Middle frontal gyrus (tissue), 1 donor: ENCODE measurements at regions not wholly inside any gene's neighbourhood (a gene's known extent, or its start where the extent isn't known, plus 50 kb on each side); places are given as distances from the start of the nearest gene placed in this dataset.
"Not testable (repeated sequence)": the region's sequence is repeated elsewhere in the genome, so short reads cannot be mapped to it uniquely, and the experiment has no call there.

Experiments used
- DNase-seq: peaks from one replicate; pipeline ENCODE4 v3.0.0-alpha.2; 2015; ENCODE audit warnings: low spot score; ENCODE audit errors: extremely low spot score

DNA sequence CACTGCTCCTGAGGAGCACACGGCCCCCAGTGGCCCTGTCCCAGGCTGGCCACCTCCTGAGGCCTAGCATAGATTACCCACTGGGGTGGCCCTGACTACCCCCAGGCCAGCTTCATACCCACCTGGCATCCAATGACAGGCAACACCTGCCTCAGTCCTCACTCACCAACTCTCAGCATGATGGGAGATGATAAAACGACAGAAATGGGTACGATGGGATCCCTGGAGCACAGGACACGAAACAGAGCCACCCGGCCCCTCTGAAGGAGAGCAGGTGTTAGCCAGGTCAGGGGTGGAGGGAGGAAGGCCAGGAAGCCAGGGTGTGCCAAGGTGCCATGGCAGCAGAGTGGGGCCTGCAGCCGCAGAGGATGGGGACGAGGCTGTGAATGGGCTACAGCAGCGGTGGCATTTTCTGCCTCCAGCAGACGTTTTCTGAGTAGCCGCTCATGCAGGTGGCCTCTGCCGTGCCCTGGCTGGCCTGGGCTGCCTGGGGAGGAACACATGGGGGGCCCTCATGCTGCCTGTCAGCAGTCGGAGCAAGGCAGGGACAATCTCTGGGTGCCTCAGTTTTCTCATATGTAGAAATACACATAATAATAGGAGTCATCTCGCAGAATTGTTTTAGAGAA is 50.2 kb upstream of the FGF3 start:
- no peak for DNase-seq

GRCh38 chr11:69870766-69871165 is 51.5 kb upstream of the FGF3 start:
- DNase-seq, result no peak

DNA sequence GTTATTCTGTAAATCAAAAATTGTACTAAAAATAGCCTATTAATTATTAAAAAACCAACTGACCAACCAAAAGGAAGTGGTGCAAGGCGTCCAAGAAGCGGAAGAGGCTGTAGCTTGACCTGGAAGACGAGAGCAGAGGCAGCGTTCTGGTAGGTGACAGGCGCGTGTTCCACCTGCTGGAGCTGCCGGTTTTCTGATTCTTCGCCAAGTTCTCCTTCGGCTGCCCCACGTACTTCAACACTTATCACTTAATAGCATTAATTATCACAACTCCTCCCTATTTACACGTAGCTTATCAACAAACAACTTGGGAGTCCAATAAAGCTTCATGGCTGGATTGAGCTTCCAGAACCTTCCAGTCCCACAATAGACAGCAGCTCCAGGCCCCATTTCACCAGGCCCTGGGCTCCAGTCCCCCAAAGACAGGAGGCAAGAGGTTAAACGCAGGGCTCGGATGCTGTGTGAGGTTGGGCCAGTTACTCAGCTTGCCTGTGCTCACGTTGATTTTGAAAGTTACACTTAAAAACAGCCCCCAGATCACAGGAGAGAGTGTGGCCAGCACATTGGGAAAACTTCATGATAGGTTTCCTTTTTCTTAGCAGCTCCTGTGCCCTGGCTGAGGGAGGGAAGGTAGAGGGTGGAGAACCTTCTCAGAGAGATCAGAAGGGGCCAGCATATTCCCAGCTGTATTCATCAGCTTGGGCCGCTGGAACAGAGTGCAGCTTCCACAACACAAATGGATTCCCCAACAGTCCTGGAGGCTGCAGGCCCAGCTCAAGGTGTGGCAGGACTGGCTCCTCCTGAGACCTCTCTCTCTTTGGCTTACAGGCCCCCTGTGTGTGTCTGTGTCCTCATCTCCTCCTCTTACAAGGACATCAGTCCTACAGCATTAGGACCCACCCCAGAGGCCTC is 54.2 kb upstream of the FGF3 start:
- DNase-seq, result no peak

- no peak for DNase-seq
Observed at GRCh38 chr11:69874178-69874983, 55.2 kb upstream of the FGF3 start.

DNA sequence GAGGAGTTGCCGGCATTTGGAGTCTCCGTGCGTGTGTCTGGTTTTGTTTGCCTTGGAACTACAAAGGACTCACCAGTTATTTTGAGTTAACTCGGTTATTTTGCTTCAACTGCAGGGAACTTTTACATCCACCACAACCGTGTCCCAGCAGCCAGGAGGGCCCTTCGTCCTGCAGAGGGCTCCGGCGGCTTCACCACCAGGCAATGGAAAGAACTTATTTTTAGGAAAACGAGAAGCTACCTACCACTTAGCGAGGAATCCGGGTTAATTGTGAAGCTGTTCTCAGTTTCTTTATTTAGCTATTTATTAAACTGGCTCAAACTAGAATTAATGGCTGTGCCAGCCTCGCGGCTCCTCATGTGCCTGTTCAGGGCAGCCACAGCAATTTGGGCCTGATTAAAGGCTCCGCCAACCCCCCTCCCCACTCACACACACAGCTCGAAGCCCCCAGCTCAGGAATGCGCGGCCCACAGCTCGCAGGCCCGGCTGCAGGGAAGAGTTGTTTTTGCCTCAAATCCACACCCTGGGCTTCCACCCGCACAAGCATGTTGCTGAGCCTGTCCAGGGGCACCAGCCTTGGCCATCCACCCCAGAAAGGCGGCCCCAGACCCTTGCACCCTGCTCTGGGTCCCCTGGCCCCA is 55.9 kb upstream of the FGF3 start:
- DNase-seq, result no peak

DNA sequence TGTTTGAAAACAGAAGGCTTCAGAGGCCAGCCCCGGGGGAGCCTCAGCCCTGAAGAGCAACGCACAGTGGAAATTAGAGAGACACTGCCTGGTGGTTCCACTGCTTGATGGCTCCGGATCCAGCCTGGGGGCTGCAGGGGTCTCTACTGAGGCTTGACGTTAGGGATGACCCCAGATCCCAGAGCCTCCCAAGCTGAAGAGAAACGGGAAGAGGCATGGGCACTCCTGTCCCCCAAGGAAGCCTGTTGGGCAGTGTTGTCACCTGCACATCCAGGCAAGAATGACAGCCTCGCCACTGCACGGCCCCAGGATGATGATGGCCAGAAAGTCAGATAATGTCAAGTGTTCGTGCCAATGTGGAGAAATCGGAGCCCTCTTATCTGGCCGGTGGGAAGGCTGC is 56.8 kb upstream of the FGF3 start:
- no peak for DNase-seq

GRCh38 chr11:69877235-69877634 is 58.0 kb upstream of the FGF3 start:
- DNase-seq, result no peak

- not testable (repeated sequence) for DNase-seq
Observed at GRCh38 chr11:69877704-69878103, 58.5 kb upstream of the FGF3 start.

DNA sequence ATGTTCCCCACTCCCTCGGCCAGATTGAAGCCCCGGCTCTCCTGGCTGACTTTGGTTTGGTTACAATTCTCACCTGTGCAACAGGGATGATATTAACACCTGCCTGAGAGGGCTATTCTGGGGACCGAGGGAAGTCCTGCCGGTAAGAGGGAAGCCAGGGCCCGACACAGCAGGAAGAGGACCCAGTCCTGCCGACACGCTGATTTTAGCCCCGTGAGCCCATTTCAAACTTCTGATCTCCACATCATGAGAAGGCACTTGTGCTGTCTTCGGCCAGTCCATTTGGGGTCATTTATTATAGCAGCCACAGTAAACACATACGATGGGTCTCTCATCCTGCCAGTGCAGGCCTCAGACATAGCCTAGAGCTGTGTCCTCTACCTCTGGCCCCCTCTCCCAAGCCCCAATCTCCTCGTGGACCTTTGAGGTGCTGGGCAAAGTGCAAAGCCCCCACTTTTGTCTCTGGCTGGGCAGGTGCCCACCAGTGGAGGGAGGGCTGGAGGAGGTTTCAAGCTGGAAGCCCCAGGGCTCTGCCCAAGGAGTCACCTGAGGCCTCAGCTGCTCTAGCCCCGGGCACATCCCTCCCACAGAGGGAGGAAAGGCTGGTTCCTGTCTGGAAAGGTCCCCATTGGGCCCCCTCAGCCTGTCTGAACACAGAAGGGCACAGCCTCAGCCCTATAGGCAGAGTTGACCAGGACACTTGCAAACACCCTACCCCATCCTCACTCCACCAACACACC is 59.1 kb upstream of the FGF3 start:
- no peak for DNase-seq

- DNase-seq, result no peak
Observed at GRCh38 chr11:69878927-69879728, 59.9 kb upstream of the FGF3 start.

GRCh38 chr11:69879729-69880005 is 60.5 kb upstream of the FGF3 start:
- DNase-seq, result no peak

DNA sequence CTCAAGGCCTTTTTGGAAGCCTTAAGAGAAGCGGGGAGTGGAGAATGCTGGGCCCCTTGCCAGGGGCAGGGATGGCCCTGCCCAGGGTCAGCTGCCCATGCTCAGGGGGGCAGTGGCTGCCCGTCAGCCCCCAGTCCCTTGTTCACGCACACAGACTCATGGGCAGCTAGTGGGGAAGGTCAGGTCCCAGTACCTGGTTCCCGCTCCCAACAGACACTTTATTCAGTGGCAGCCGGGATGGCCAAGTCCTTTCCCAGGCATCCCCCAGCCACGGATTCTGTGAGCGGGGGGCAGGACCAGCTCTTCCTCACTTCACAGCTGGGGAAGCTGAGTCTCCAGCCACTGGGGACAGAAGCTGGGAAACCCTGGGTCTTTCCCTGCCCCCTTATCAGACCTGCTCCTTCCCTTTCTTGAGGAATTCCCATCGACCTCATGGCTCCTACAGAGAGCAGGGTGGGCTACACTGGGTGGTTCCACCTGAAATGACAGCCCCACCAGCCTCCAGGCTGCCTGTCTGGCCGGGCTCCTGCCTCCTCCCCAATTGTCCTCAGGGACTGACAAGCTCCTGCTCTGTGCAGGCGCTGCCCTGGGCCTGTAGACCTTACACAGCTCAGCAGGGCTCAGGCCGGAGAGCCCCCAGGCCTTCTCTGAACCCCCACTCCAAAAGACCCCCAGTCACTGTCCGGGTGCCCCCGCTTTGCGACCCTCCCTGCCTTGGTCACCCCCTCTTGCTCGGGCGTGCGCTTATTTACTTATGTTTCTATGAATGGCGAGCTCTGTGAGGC is 61.0 kb upstream of the FGF3 start:
- DNase-seq, result no peak

GRCh38 chr11:69880826-69881445 is 61.7 kb upstream of the FGF3 start:
- DNase-seq, result no peak

- no peak for DNase-seq
Observed at GRCh38 chr11:69881467-69882269, 62.5 kb upstream of the FGF3 start.

DNA sequence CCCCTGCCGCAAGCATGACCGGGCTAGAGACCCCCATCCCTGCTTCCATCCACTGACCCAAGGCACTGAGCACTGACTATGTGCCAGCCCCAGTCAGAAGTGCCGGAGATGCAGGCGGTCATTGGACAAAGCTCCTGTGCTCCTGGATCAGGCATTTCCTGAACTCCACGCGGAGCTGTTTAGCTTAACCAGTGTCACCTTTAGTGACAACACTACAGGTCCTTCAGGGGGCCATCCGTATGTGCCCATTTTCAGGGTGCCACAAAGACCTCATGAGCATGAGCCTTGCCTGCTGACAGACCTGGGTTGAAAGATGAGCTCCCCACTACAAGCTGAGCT is 63.0 kb upstream of the FGF3 start:
- no peak for DNase-seq

- no peak for DNase-seq
Observed at GRCh38 chr11:69883292-69884255, 64.4 kb upstream of the FGF3 start.

GRCh38 chr11:69884286-69884685 is 65.1 kb upstream of the FGF3 start:
- no peak for DNase-seq
